ENCODE measurements at regions not wholly inside any gene's neighbourhood (a gene's known extent, or its start where the extent isn't known, plus 50 kb on each side); places are given as distances from the start of the nearest gene placed in this dataset.
"Not testable (repeated sequence)": the region's sequence is repeated elsewhere in the genome, so short reads cannot be mapped to it uniquely, and the experiment has no call there.

GRCh38 chr5:163106098-163106497 is 331.3 kb upstream of the CCNG1 start:
- H3K79me2 ChIP-seq (ENCODE audit: insufficient read depth, low read length), result no peaks in the 10 kb centered on the region
- no peaks in the 10 kb centered on the region for H4K20me1 ChIP-seq (ENCODE audit: low read depth, low read length)
- no peak overlapping the region for H3K4me2 ChIP-seq (ENCODE audit: low read depth, low read length, poor library complexity, severe bottlenecking)
- TF ChIP-seq EZH2phosphoT487 (conservative IDR thresholded peaks at IDR 0.05; ENCODE audit: low read length), result no peak
- no peaks in the 10 kb centered on the region for H3K9me2 ChIP-seq (replicated peaks; ENCODE audit: insufficient read depth, low read length)
- no peak overlapping the region for H2AFZ ChIP-seq (ENCODE audit: low read depth, low read length, severe bottlenecking)
- no peak overlapping the region for H3K27ac ChIP-seq (ENCODE audit: low read depth, low read length)
- no peak overlapping the region for H3K9ac ChIP-seq (ENCODE audit: low read length)
- H3F3A ChIP-seq (ENCODE audit: insufficient read depth), result no peaks in the 10 kb centered on the region
- no peaks in the 10 kb centered on the region for H3K36me3 ChIP-seq (ENCODE audit: low read length)
- no peaks in the 10 kb centered on the region for H3K27me3 ChIP-seq (ENCODE audit: low read length)
- no peaks in the 10 kb centered on the region for H3K9me3 ChIP-seq (ENCODE audit: insufficient read depth, low read length)
- H3K4me3 ChIP-seq (ENCODE audit: insufficient read depth, low read length, poor library complexity, severe bottlenecking), result no peak overlapping the region

GRCh38 chr5:163108351-163108750 is 329.0 kb upstream of the CCNG1 start:
- H3K9ac ChIP-seq (ENCODE audit: low read length), result no peak overlapping the region
- no peaks in the 10 kb centered on the region for H3K9me2 ChIP-seq (replicated peaks; ENCODE audit: insufficient read depth, low read length)
- H3K79me2 ChIP-seq (ENCODE audit: insufficient read depth, low read length), result no peaks in the 10 kb centered on the region
- H3K36me3 ChIP-seq (ENCODE audit: low read length), result no peaks in the 10 kb centered on the region
- no peaks in the 10 kb centered on the region for H3K9me3 ChIP-seq (ENCODE audit: insufficient read depth, low read length)
- no peaks in the 10 kb centered on the region for H3K27me3 ChIP-seq (ENCODE audit: low read length)
- H2AFZ ChIP-seq (ENCODE audit: low read depth, low read length, severe bottlenecking), result no peak overlapping the region
- H3K27ac ChIP-seq (ENCODE audit: low read depth, low read length), result no peak overlapping the region
- H3F3A ChIP-seq (ENCODE audit: insufficient read depth), result no peaks in the 10 kb centered on the region
- H3K4me2 ChIP-seq (ENCODE audit: low read depth, low read length, poor library complexity, severe bottlenecking), result no peak overlapping the region
- H3K4me3 ChIP-seq (ENCODE audit: insufficient read depth, low read length, poor library complexity, severe bottlenecking), result no peak overlapping the region
- H4K20me1 ChIP-seq (ENCODE audit: low read depth, low read length), result no peaks in the 10 kb centered on the region
- TF ChIP-seq EZH2phosphoT487 (conservative IDR thresholded peaks at IDR 0.05; ENCODE audit: low read length), result no peak
- no peak for TF ChIP-seq CTCF (IDR thresholded peaks at IDR 0.05; ENCODE audit: insufficient read depth, low read length, poor library complexity, severe bottlenecking)

GRCh38 chr5:163115011-163115410 is 322.4 kb upstream of the CCNG1 start:
- H3F3A ChIP-seq (ENCODE audit: insufficient read depth), result no peaks in the 10 kb centered on the region
- no peaks in the 10 kb centered on the region for H3K27me3 ChIP-seq (ENCODE audit: low read length)
- no peak overlapping the region for H3K4me2 ChIP-seq (ENCODE audit: low read depth, low read length, poor library complexity, severe bottlenecking)
- H3K27ac ChIP-seq (ENCODE audit: low read depth, low read length), result no peak overlapping the region
- H3K9me2 ChIP-seq (replicated peaks; ENCODE audit: insufficient read depth, low read length), result no peaks in the 10 kb centered on the region
- H2AFZ ChIP-seq (ENCODE audit: low read depth, low read length, severe bottlenecking), result no peak overlapping the region
- H3K36me3 ChIP-seq (ENCODE audit: low read length), result no peaks in the 10 kb centered on the region
- no peaks in the 10 kb centered on the region for H3K9me3 ChIP-seq (ENCODE audit: insufficient read depth, low read length)
- H3K9ac ChIP-seq (ENCODE audit: low read length), result no peak overlapping the region
- no peaks in the 10 kb centered on the region for H3K79me2 ChIP-seq (ENCODE audit: insufficient read depth, low read length)
- H3K4me3 ChIP-seq (ENCODE audit: insufficient read depth, low read length, poor library complexity, severe bottlenecking), result no peak overlapping the region
- TF ChIP-seq CTCF (IDR thresholded peaks at IDR 0.05; ENCODE audit: insufficient read depth, low read length, poor library complexity, severe bottlenecking) (no peak), EZH2phosphoT487 (conservative IDR thresholded peaks at IDR 0.05; ENCODE audit: low read length) (no peak)
- H4K20me1 ChIP-seq (ENCODE audit: low read depth, low read length), result no peaks in the 10 kb centered on the region

GRCh38 chr5:163116618-163117017 is 320.8 kb upstream of the CCNG1 start:
- H3K9me3 ChIP-seq (ENCODE audit: insufficient read depth, low read length); H3K27me3 ChIP-seq (ENCODE audit: low read length); H3K4me3 ChIP-seq (ENCODE audit: insufficient read depth, low read length, poor library complexity, severe bottlenecking); H3K27ac ChIP-seq (ENCODE audit: low read depth, low read length); H3F3A ChIP-seq (ENCODE audit: insufficient read depth); H2AFZ ChIP-seq (ENCODE audit: low read depth, low read length, severe bottlenecking); H3K4me2 ChIP-seq (ENCODE audit: low read depth, low read length, poor library complexity, severe bottlenecking); H4K20me1 ChIP-seq (ENCODE audit: low read depth, low read length); H3K79me2 ChIP-seq (ENCODE audit: insufficient read depth, low read length); H3K36me3 ChIP-seq (ENCODE audit: low read length); H3K9me2 ChIP-seq (replicated peaks; ENCODE audit: insufficient read depth, low read length); H3K9ac ChIP-seq (ENCODE audit: low read length): not testable (repeated sequence)

All from SU-DHL-6 (cell line).